SH-SY5Y (cell line): ENCODE measurements at regions not wholly inside any gene's neighbourhood (a gene's known extent, or its start where the extent isn't known, plus 50 kb on each side); places are given as distances from the start of the nearest gene placed in this dataset.

Experiments
- GATA2 ChIP-seq: IDR thresholded peaks from 2 replicates; pipeline ENCODE4 v1.6.1; 2011; ENCODE audit warnings: mild to moderate bottlenecking, low read depth, low read length
- GATA3 ChIP-seq: IDR thresholded peaks from 2 replicates; pipeline ENCODE4 v1.6.1; 2011; ENCODE audit warnings: low read depth, mild to moderate bottlenecking, low read length, moderate library complexity

GRCh38 chr6:97923249-97923648 is 640.2 kb upstream of the MMS22L start:
- TF ChIP-seq GATA2 (no peak), GATA3 (no peak)
